ENCODE measurements at regions not wholly inside any gene's neighbourhood (a gene's known extent, or its start where the extent isn't known, plus 50 kb on each side); places are given as distances from the start of the nearest gene placed in this dataset.
A peak's percentile ranks its signal among the peaks of the same experiment; 100 is the strongest.

GRCh38 chr3:117435506-117435905 is 725.9 kb downstream of the TUSC7 start:
- H3K4me3 ChIP-seq (ENCODE audit: low read depth, low read length): no peak overlapping the region
- TF ChIP-seq CTCF (conservative IDR thresholded peaks at IDR 0.05; ENCODE audit: low read depth, low read length): no peak
- no peak for DNase-seq (ENCODE audit: low read depth)

GRCh38 chr3:117439812-117440211 is 730.2 kb downstream of the TUSC7 start:
- H3K4me3 ChIP-seq (ENCODE audit: low read depth, low read length): no peak overlapping the region
- peak; percentile 52 for DNase-seq (ENCODE audit: low read depth)
- peak; percentile 60 for TF ChIP-seq CTCF (conservative IDR thresholded peaks at IDR 0.05; ENCODE audit: low read depth, low read length)

- TF ChIP-seq CTCF (conservative IDR thresholded peaks at IDR 0.05; ENCODE audit: low read depth, low read length): no peak
Observed at GRCh38 chr3:117441851-117442250, 732.3 kb downstream of the TUSC7 start.

GRCh38 chr3:117442566-117442965 is 733.0 kb downstream of the TUSC7 start:
- no peak for DNase-seq (ENCODE audit: low read depth)
- no peak for TF ChIP-seq CTCF (conservative IDR thresholded peaks at IDR 0.05; ENCODE audit: low read depth, low read length)

More at GRCh38 chr3:117441851-117442250, 732.3 kb downstream of the TUSC7 start:
- no peak overlapping the region for H3K4me3 ChIP-seq (ENCODE audit: low read depth, low read length)
- DNase-seq (ENCODE audit: low read depth): no peak

GRCh38 chr3:117443014-117443413 is 733.4 kb downstream of the TUSC7 start:
- TF ChIP-seq CTCF (conservative IDR thresholded peaks at IDR 0.05; ENCODE audit: low read depth, low read length): no peak
- peak; percentile 39 for DNase-seq (ENCODE audit: low read depth)
- H3K4me3 ChIP-seq (ENCODE audit: low read depth, low read length): no peak overlapping the region

More at GRCh38 chr3:117442566-117442965, 733.0 kb downstream of the TUSC7 start:
- H3K4me3 ChIP-seq (ENCODE audit: low read depth, low read length): no peak overlapping the region

- H3K4me3 ChIP-seq (ENCODE audit: low read depth, low read length): no peak overlapping the region
- DNase-seq (ENCODE audit: low read depth): no peak
- TF ChIP-seq CTCF (conservative IDR thresholded peaks at IDR 0.05; ENCODE audit: low read depth, low read length): no peak
Observed at GRCh38 chr3:117444175-117444574, 734.6 kb downstream of the TUSC7 start.

GRCh38 chr3:117447419-117447818 is 737.8 kb downstream of the TUSC7 start:
- TF ChIP-seq CTCF (conservative IDR thresholded peaks at IDR 0.05; ENCODE audit: low read depth, low read length): no peak
- H3K4me3 ChIP-seq (ENCODE audit: low read depth, low read length): no peak overlapping the region
- DNase-seq (ENCODE audit: low read depth): no peak

Data from choroid plexus epithelial cell (primary cell).